Mesenchymal stem cell (in vitro differentiated cells and primary cell): ENCODE measurements at regions not wholly inside any gene's neighbourhood (a gene's known extent, or its start where the extent isn't known, plus 50 kb on each side); places are given as distances from the start of the nearest gene placed in this dataset.

Experiments
- DNase-seq: peaks from one replicate; pipeline ENCODE4 v3.0.0-alpha.2; 2013
- H2AFZ ChIP-seq: one replicate; pipeline ENCODE4 v1.6.1; 2013; ENCODE audit warnings: low read depth, mild to moderate bottlenecking, control low read depth, inconsistent platforms, low read length, moderate library complexity
- H2AK5ac ChIP-seq: 2 replicates; pipeline ENCODE4 v1.6.1; 2013; ENCODE audit warnings: low read length, moderate library complexity, mild to moderate bottlenecking, inconsistent platforms; ENCODE audit not compliant: severe bottlenecking
- H2BK120ac ChIP-seq: one replicate; pipeline ENCODE4 v1.6.1; 2013; ENCODE audit warnings: low read depth, mild to moderate bottlenecking, inconsistent platforms, low read length, moderate library complexity
- H2BK12ac ChIP-seq, 2 experiments: one replicate each; pipeline ENCODE4 v1.6.1; 2013; ENCODE audit warnings: inconsistent platforms in 2 of 2, low read length in 2 of 2, mild to moderate bottlenecking in 2 of 2, moderate library complexity in 2 of 2, control low read depth in 1 of 2
- H2BK15ac ChIP-seq: one replicate; pipeline ENCODE4 v1.6.1; 2013; ENCODE audit warnings: mild to moderate bottlenecking, low read depth, inconsistent platforms; ENCODE audit not compliant: poor library complexity, severe bottlenecking
- H2BK5ac ChIP-seq: 2 replicates; pipeline ENCODE4 v1.6.1; 2013; ENCODE audit warnings: low read depth, mild to moderate bottlenecking, low read length, control low read depth, inconsistent platforms; ENCODE audit not compliant: poor library complexity, severe bottlenecking
- H3K14ac ChIP-seq, 2 experiments: one replicate each; pipeline ENCODE4 v1.6.1; 2013; ENCODE audit warnings: inconsistent platforms in 2 of 2, low read length in 2 of 2, control low read depth in 1 of 2, mild to moderate bottlenecking in 1 of 2, moderate library complexity in 1 of 2
- H3K18ac ChIP-seq, 2 experiments: one replicate each; pipeline ENCODE4 v1.6.1; 2013; ENCODE audit warnings: inconsistent platforms in 2 of 2, low read length in 2 of 2, control low read depth in 1 of 2, low read depth in 1 of 2, mild to moderate bottlenecking in 1 of 2
- H3K23ac ChIP-seq, 2 experiments: one replicate each; pipeline ENCODE4 v1.6.1; 2013; ENCODE audit warnings: inconsistent platforms in 2 of 2, low read length in 2 of 2, mild to moderate bottlenecking in 2 of 2, moderate library complexity in 2 of 2, control low read depth in 1 of 2
- H3K27ac ChIP-seq: 2 replicates; pipeline ENCODE4 v1.5.1; 2013; ENCODE audit warnings: mild to moderate bottlenecking, moderate library complexity, low read length, control low read depth, inconsistent platforms; ENCODE audit not compliant: poor library complexity, severe bottlenecking
- H3K27me3 ChIP-seq, 2 experiments: 2 replicates each; pipeline versions ENCODE4 v1.6.1 to v1.7.0; 2013; ENCODE audit warnings: low read length in 2 of 2, mild to moderate bottlenecking in 2 of 2, moderate library complexity in 2 of 2, control low read depth in 1 of 2, inconsistent platforms in 1 of 2; ENCODE audit not compliant: control insufficient read depth in 1 of 2, insufficient read depth in 1 of 2
- H3K36me3 ChIP-seq, 2 experiments: 2 replicates each; pipeline versions ENCODE4 v1.6.1 to v1.7.0; 2013; ENCODE audit warnings: low read length in 2 of 2, control low read depth in 1 of 2, inconsistent platforms in 1 of 2, low read depth in 1 of 2, mild to moderate bottlenecking in 1 of 2; ENCODE audit not compliant: insufficient read depth in 2 of 2, control insufficient read depth in 1 of 2
- H3K4ac ChIP-seq, 2 experiments: one replicate each; pipeline ENCODE4 v1.6.1; 2013; ENCODE audit warnings: inconsistent platforms in 2 of 2, low read length in 2 of 2, mild to moderate bottlenecking in 2 of 2, moderate library complexity in 2 of 2, control low read depth in 1 of 2, low read depth in 1 of 2
- H3K4me1 ChIP-seq: 2 replicates; pipeline ENCODE4 v1.6.1; 2013; ENCODE audit warnings: low read depth, low read length, control low read depth; ENCODE audit not compliant: control insufficient read depth, insufficient read depth
- H3K4me2 ChIP-seq: 2 replicates; pipeline ENCODE4 v1.6.1; 2013; ENCODE audit warnings: low read length, mild to moderate bottlenecking, inconsistent platforms; ENCODE audit not compliant: poor library complexity, severe bottlenecking
- H3K4me3 ChIP-seq, 2 experiments: 2 replicates each; pipeline versions ENCODE4 v1.5.1 to v1.7.0; 2013; ENCODE audit warnings: low read length in 2 of 2, mild to moderate bottlenecking in 2 of 2, control low read depth in 1 of 2, low read depth in 1 of 2; ENCODE audit not compliant: insufficient read depth in 1 of 2
- H3K79me1 ChIP-seq: replicated peaks from 2 replicates; pipeline ENCODE4 v1.6.1; 2013; ENCODE audit warnings: mild to moderate bottlenecking, control low read depth, low read length, inconsistent platforms; ENCODE audit not compliant: poor library complexity, severe bottlenecking
- H3K9ac ChIP-seq: 2 replicates; pipeline ENCODE4 v1.7.0; 2013; ENCODE audit warnings: mild to moderate bottlenecking, low read length, moderate library complexity
- H3K9me3 ChIP-seq: 2 replicates; pipeline ENCODE4 v1.7.0; 2013; ENCODE audit warnings: mild to moderate bottlenecking, low read length; ENCODE audit not compliant: control insufficient read depth
- H4K8ac ChIP-seq: one replicate; pipeline ENCODE4 v1.6.1; 2013; ENCODE audit warnings: inconsistent platforms, mild to moderate bottlenecking, low read length, moderate library complexity
- H4K91ac ChIP-seq: one replicate; pipeline ENCODE4 v1.6.1; 2013; ENCODE audit warnings: mild to moderate bottlenecking, low read length, inconsistent platforms
- WGBS: methylation state at CpG from one replicate; pipeline ENCODE4 v1.1.7; 2013; ENCODE audit warnings: mixed read lengths; 5-methylcytosine and 5-hydroxymethylcytosine counted together

DNA sequence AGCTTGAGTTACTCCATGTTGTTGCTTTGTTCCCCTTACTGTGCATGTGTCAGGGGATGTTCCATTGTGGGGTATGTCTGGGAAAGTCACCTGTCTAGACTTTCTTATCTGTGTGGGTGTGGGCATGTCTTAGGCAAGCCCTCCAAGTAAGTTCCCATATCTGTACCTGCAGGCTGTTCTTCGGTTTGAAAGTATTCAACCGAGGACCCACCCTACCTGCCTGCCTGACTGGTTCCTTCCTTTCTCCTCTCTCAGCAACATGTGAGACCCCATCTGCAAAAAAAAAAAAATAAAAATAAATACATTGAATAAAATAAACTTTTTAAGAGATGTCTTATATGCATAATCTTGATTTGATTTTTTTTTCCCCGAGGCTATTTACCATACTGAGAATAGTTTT lies 622.7 kb downstream of the TDRD15 start:
- Histone ChIP-seq H3K4me2 (no peak overlapping the region), H3K79me1 (no peaks in the 10 kb centered on the region), H3K14ac (no peak overlapping the region), H4K91ac (no peak overlapping the region), H3K4me3 (no peak overlapping the region), H2AK5ac (no peak overlapping the region), H3K23ac (no peak overlapping the region), H3K36me3 (no peaks in the 10 kb centered on the region), H3K4me1 (no peaks in the 10 kb centered on the region), H4K8ac (no peak overlapping the region), H3K9ac (no peak overlapping the region), H3K27ac (no peak overlapping the region), H3K9me3 (peaks cover 12% of the 10 kb centered on the region), H2BK120ac (no peak overlapping the region), H3K4ac (no peak overlapping the region), H3K27me3 (no peaks in the 10 kb centered on the region), H3K18ac (no peak overlapping the region), H2BK5ac (no peak overlapping the region), H2BK12ac (no peak overlapping the region), H2BK15ac (no peak overlapping the region), H2AFZ (no peak overlapping the region)
- DNase-seq: no peak
- WGBS: 100% methylated on average over 1 of the region's 3 CpGs

DNA sequence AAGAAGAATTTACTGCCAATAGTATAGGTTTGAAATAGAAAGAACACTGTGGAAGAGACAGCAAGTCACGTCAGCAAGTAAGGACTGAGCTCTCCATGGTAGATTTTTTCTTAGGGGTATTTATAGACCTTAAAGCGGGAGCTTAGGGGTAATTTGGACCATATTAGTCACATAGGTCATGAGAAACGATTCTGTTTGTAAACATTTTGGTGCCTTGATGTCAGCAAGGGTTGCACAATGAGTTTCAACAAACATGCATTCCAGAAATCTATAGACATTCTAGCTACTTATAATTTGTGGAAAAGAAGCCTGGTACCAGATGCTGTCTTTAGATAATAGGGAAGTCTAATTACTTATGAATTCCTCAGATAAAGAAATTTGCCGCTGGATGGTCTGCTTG lies 624.7 kb downstream of the TDRD15 start:
- H2AK5ac ChIP-seq: no peak overlapping the region

DNA sequence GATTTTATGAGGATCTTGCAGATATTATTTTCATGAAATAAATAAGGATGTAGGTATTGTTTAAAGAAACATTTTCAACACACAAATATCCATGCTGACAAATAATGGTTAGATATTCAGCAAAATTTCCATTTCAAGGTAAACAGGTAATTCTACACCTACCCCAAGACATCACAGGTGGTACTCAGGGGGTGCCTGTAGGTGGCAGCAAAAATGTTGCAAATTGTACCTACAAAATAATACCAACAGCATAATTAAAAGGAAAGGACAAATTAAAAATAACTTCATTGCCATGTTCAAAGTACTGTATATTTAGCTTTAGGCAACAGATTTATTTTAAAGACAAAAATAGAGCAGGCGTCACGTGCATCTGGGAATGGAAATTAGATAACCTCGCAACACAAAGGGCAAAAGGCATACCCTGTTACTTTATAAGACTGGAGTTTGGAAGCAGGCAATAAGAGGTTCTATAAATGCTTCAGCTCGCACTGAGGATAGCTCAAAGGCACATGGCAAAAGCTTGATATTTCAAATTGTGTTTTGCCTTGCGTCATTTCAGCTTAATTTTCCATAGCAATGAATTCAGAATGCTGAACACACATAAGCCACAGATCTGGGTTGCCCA lies 630.5 kb downstream of the TDRD15 start:
- Histone ChIP-seq H3K4me1 (no peaks in the 10 kb centered on the region), H3K36me3 (no peaks in the 10 kb centered on the region), H2BK5ac (no peak overlapping the region), H3K9ac (no peak overlapping the region), H3K9me3 (no peaks in the 10 kb centered on the region), H3K4ac (no peak overlapping the region), H4K91ac (no peak overlapping the region), H2AFZ (no peak overlapping the region), H3K23ac (no peak overlapping the region), H3K18ac (no peak overlapping the region), H3K27ac (no peak overlapping the region), H2BK15ac (no peak overlapping the region), H3K79me1 (no peaks in the 10 kb centered on the region), H3K4me2 (no peak overlapping the region), H2AK5ac (no peak overlapping the region), H3K27me3 (no peaks in the 10 kb centered on the region), H3K4me3 (no peak overlapping the region), H3K14ac (no peak overlapping the region), H2BK120ac (no peak overlapping the region), H2BK12ac (no peak overlapping the region), H4K8ac (no peak overlapping the region)
- no peak for DNase-seq
- 83% methylated on average over 5 of the region's 5 CpGs for WGBS

More for the DNA sequence above, 624.7 kb downstream of the TDRD15 start:
- no peak overlapping the region for H2AFZ ChIP-seq
- 28% methylated on average over 3 of the region's 4 CpGs for WGBS
- no peak overlapping the region for H3K4ac ChIP-seq
- H3K23ac ChIP-seq: no peak overlapping the region
- H4K8ac ChIP-seq: no peak overlapping the region
- H3K18ac ChIP-seq: no peak overlapping the region
- no peak overlapping the region for H4K91ac ChIP-seq
- H3K79me1 ChIP-seq: no peaks in the 10 kb centered on the region
- peak; percentile 92 for DNase-seq
- no peak overlapping the region for H3K4me3 ChIP-seq
- H2BK5ac ChIP-seq: no peak overlapping the region
- no peak overlapping the region for H3K4me2 ChIP-seq
- peaks cover 12% of the 10 kb centered on the region for H3K9me3 ChIP-seq
- no peaks in the 10 kb centered on the region for H3K27me3 ChIP-seq
- H2BK120ac ChIP-seq: no peak overlapping the region
- H3K9ac ChIP-seq: no peak overlapping the region
- no peak overlapping the region for H2BK15ac ChIP-seq
- H3K27ac ChIP-seq: no peak overlapping the region
- no peaks in the 10 kb centered on the region for H3K4me1 ChIP-seq
- H2BK12ac ChIP-seq: no peak overlapping the region
- H3K36me3 ChIP-seq: no peaks in the 10 kb centered on the region
- H3K14ac ChIP-seq: no peak overlapping the region

DNA sequence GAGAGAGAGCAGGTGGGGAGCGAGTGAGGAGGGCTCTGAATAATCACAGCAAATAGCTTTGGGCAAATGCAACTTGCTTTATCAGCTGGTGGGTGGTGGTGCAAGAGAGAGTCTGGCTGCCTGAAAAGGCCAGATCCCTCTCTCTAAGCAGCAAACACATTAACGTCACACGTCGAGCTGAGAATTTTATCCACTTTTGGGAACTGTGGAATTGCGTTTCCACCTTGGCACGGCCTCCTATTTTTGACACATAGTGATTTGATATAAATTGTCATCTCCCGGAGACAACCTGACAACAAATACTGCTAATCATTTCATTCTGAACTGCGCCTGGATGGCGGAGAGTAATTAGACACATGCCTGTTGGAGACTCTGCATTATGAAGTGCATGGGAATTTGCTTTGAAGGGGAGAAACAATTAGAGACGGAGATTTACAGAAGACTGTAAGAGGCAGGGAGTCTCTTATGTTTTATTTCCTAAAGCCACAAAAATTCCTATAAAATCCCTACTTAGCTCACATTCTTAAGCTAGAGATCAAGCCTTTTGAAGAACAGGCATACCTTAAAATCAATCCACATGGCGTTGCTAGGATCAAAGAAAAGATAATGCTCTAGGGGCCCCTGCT lies 634.1 kb downstream of the TDRD15 start:
- no peak for DNase-seq
- H3K27ac ChIP-seq: no peak overlapping the region
- H2AFZ ChIP-seq: no peak overlapping the region
- no peak overlapping the region for H2BK120ac ChIP-seq
- no peaks in the 10 kb centered on the region for H3K9me3 ChIP-seq
- 94% methylated on average over 7 of the region's 11 CpGs for WGBS
- H2AK5ac ChIP-seq: no peak overlapping the region
- no peak overlapping the region for H4K91ac ChIP-seq
- no peak overlapping the region for H4K8ac ChIP-seq
- H3K79me1 ChIP-seq: no peaks in the 10 kb centered on the region
- H3K4me2 ChIP-seq: no peak overlapping the region
- no peak overlapping the region for H3K4ac ChIP-seq
- H3K4me1 ChIP-seq: no peaks in the 10 kb centered on the region
- H3K9ac ChIP-seq: no peak overlapping the region
- no peaks in the 10 kb centered on the region for H3K27me3 ChIP-seq
- H2BK12ac ChIP-seq: no peak overlapping the region
- no peak overlapping the region for H3K23ac ChIP-seq
- no peak overlapping the region for H2BK5ac ChIP-seq
- no peak overlapping the region for H2BK15ac ChIP-seq
- H3K14ac ChIP-seq: no peak overlapping the region
- no peak overlapping the region for H3K4me3 ChIP-seq
- no peaks in the 10 kb centered on the region for H3K36me3 ChIP-seq
- no peak overlapping the region for H3K18ac ChIP-seq
